ENCODE measurements at regions not wholly inside any gene's neighbourhood (a gene's known extent, or its start where the extent isn't known, plus 50 kb on each side); places are given as distances from the start of the nearest gene placed in this dataset.

DNA sequence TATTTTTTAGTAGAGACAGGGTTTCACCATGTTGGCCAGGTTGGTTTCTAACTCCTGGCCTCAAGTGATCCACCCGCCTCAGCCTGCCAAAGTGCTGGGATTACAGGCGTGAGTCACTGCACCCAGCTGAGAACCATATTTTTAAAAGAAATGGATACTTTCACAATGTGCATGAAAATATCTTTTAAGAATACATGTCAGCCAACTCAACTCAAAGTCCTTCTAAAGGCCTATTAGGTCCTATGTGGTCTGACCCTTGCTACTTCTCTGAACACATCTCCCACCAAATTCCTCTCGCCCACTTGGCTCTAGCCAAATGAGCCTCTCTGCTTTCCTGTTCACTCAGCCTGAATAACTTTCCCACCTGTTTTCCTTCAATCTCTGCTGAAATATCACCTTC, 119.6 kb downstream of the MTX2 start:
- DNase-seq, result no peak

DNA sequence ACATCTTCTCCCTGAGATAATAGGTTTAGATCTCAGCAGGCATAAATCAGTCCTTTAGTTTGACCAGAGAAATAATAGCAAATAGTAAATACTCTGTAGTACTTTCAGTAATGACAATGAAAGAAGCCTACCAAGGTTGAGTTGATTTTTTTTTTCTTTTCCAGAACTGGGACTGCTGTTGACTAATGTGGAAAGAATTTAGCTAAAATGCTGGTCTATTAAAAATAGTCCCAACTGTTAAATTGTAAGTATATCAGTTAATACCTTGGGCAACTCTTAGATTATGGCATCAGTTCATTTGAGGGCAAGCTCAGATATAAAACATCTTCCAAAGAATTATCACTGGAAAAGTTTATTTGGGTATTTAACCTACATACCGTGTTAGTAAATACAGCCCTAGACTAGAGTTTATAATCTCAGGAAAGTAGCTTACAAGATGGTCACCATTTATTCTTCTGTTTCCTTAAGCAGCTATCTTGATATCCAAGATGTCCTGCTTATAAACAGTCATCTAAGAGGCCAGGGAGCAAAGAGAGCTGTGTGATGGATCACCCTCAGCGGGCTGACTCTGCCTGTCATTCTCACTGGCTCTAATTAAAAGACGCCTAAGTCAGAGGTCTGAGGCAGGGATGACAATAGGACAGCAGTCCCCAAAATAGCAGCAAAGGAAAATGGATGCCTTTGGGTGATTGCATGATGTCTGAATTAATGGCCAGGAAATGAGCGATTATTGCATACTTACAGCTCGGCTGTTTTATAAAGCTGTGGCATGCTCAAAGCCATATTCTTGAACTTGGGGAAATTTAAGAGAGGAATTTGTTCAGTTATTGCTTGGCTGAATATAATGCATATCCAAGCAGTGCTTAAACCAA, 121.3 kb downstream of the MTX2 start:
- DNase-seq, result no peak

DNA sequence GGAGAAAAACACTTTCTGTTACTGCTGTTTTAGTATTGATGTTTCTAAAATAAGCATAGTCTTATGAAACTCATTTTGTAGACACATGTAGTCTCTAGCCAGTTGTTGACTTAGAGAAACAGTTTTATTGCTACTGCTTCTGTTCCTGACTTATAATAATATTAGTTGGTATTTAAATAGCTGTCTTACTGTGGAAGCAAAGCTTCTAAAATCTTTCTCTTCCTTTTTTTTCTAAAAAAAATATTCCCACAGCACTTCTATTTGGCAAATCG, 121.8 kb downstream of the MTX2 start:
- no peak for DNase-seq

DNA sequence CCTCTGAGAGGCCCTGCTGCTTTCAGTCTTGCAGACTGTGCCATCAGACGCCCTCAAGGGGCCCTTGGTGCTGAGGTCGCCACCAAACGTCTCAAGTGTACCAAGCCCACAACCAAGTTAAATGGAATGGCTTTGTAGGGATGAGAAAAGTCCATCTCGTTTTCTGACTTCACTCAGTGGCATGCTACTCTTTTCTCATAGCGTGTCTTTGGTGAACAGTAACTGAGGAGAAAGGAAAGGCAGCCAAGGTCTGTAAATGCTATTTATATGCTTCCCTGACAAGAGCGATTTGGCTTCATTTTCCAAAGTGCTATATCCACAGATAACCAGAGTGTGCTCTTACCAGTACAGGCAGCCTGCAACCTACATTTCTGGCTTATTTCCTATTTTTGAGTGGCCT, 123.0 kb downstream of the MTX2 start:
- DNase-seq, result no peak

DNA sequence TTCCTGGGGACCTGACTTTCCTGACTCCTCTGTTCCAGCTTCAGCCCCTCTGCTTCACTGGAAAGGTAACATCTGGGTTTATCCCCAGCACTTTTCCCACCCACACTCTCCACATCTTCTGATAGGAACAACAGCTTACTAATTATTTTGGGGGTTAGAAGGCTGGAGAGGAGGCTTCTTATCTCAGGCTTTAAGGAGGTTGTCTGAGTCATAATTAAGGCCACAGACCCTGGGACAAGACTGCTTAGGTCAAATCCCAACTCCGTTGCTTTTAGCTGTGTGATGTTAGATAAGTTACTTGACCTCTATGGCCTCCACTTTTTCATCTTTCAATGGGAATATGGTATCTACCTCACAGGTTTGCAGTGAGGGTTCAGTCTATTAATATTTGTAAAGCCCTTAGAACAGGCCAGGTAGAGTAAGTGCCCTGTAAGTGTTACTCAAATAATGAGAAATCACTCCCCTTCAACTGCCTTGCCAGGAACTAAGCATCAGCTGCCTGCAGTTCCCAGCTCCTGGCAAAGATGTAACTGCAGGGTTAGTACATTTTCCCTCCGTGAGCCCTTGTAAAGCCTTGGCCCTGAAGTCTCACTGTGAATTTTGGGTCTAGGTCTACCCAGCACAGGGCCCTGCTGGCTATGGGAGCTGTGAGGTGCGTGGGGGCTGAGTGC, 123.6 kb downstream of the MTX2 start:
- no peak for DNase-seq

DNA sequence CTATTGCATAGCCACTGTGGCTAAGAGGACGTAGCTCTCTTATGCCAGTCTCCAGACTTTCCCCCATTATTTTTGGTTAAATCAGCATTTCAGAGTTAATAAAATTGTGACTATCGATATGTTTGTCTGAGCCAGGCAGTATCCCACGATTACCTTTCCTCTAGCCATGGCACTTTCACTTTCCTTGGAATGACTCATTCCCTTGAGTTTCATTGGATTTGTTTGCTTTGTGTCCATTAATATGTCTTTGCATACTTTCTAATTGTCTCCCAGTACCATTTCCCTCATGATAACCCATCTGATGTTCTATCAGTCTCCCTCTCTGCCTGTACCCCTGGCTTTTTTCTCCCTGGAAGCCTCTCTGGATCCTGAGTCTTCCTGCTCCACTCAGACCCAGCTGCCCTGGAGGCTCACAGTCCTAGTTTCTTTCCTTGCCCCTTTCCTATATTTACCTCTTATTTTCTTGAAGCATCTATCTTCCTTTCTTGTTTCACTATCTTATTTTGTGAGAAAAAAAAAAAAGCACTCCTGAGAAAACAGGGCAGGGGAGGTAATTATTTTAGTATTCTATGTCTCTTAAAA, 126.1 kb downstream of the MTX2 start:
- no peak for DNase-seq

DNA sequence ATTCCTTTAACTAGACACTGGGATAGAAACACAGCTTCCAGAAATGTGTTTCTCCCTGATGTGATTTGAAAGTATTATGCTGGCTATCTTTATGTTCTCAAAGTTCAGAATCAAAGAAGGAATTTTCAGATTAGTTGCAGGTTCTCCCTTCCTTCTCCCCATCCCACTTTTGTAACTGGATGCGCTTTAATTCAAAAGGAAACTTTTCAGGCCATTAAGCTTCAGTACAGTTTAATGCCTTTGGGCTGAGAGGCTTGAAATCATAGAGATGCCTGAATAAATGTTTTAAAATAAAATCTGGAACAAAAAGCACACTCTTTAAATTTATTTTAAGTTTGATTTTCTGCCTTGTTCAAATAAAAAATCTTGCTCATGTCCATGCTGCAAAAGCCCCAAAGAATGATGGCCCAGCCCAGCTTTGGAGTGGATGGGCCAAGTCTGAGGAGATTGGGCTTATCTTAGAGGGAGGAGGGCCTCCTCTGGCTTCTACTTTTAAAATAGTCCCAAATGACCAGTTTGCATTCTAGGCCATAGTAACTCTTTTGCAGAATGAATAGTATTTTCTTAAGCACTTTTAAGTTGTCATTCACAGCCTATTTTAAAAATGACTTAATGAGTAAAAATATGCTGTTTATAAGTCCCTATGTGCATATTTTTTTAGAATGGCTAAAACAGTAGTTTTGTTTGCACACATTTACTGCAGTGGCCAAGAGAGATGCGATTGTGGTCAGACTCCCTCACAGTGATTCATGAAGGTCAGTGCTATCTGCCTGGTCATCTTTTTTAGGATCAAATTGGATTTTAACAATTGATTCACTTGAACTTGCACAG, 129.2 kb downstream of the MTX2 start:
- DNase-seq, result no peak

DNA sequence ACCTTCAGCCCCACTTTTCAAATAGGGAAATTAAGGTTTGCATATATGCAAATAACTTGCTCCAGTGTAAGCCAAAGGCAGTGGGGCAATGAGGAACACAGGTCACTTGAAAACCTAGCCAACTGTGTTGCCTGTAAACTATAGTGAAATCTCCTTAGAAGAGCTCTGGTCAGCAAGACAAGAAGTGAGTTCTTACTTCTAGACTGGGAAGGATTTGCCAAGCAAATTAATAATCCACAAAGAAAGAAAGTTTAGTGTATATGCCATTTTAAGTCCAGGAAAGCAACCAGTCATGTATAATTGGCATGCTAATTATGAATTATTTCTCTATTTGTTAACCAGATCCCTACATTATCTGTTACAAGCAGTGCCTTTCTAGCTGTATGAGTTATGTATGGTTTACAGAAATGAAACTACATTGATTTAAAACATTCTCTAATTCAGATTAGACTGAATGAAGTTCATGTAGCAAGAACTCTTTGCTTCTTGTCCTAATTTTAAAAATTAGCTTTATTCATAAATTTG, 129.9 kb downstream of the MTX2 start:
- DNase-seq, result no peak

DNA sequence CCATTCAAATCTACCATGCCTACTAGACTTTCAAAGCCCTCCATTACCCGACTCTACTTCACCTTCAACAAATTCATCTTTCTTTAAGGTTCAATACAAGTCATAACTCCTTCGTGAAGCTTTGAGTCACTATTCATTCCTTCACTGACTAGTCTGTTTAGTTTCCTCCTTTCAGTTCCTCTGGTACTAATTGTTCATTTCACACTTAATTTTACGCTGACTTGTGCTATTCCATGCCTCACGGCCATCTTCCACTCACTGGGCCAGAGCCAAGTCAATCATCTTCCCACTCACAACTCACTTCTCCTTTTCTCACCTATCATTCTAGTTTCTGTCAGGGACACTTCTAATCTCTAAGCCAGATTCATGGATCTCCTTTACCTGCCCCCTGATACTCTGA, 136.2 kb downstream of the MTX2 start:
- no peak for DNase-seq

DNA sequence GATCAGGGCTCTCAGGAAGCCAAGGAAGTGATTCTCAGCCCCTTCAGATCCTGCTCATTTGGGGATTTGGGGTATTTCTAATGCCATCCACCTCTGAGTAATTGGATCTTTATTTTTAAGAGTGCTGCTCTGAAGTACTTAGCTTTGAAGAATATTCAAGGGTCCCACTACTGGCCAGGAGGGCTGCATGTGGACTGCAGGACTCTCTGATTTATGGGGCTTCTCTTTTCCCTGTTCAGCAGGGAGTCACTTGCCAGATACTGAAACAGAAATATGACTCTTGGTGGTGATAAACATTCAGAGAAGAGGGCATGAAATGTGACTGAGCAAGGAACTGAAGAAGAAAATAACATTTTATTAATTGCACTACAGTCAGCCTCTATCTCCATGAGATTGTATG, 138.5 kb downstream of the MTX2 start:
- DNase-seq, result no peak

DNA sequence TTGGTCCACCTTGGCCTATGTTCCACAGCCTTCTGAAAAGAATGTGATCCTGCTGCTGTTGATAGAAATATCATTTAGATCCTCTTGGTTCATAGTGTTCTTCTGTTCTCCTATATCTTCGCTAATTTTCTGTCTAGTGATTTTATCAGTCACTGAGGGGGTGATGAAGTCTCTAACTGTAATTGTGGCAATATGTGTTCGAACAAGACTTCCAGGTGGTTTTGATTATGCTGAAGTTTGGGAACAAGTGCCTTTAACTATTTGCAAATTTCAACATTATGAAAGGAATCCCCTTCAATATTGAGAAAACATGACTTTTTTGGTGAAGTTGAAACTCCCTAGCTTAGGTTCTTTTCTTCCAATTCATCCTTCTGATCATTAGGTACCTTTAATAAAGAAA, 140.4 kb downstream of the MTX2 start:
- no peak for DNase-seq

DNA sequence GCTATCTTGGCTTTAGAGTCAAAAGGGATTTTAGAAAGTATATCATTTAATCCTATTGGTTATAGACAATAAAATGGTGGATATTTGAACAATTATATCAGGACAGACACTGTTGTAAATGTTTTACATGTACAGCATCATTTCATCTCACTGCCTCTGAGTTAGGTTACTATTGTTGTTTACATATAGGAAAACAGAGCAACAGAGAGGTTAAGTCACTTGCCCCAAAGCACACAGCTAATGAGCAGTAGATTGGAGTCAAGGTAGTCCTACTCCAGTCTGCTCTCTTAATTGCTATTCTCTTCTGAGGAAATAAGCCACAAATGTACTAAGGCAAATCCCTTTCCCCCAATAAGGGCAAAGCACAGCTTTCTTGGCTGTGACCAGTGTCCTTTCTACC, 142.9 kb downstream of the MTX2 start:
- DNase-seq, result no peak

DNA sequence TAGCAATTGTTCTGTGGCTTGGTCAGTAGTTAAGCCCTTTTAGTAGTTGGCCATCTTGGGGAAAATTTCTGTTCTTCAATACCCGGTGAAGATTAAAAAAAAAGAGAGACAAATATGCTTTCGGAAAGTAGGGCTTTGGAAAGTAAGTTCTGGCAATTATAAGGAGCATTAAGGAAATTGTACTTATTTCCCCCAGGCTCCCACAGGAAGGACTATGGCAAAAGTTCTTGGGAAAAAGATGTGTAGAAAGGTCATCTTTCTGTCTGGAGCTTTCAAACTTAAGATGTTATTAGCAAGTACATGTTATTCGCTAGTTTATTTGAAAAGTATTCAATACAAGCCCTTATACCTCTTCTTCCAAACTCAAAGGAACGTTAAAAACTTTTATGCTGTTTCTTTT, 144.5 kb downstream of the MTX2 start:
- DNase-seq, result no peak

DNA sequence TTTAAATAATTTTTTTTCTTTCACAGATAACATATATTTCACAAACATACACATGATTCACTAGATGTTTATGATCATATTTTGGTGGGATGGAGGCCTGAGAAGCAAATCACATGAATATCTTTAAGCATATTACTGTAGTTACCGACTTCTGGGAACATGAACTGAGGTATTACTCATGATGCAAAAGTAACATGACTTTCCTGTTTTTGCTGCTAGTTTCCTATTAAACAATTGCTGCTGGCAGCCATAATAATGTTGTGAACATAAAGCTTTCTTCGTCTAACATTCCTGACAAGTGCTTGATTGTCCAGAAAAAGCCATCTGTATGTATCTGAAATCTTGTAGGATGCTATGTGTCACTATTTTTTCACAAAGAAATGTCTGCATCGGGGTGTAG, 145.4 kb downstream of the MTX2 start:
- DNase-seq, result no peak

DNA sequence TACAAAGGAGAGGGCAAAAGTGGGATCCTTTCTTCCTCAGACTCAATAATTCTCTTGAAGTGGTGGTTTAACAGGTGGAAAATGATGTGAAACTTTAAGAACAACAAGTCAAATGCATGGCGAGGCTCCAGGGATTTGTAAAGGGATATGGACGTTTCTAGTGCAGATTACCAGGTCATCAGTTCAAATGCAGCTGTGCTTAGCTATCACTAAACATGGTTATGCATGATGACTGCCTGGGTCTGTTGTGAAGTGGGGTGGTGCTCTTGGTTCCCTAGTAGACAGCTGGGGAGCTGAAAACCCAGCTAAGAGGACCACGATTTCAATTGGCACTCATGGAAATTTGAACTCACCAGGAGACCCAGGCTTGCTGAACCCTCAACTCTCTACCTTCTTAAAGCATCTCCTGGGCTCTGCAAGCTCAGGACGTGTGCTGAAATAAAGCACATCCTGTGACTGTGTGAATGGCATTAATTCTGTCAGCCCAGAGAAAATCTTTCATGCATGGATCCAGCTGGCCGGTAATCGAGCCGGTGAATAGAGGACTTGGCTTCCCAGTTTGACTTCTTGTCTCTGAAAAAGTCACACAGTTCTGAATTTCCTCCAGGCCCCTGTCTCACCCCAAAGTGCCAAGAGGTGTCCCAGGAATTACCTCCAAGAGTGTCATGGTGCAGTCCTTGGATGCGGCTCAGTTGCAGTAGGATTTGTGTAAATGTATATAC, 146.1 kb downstream of the MTX2 start:
- no peak for DNase-seq

DNA sequence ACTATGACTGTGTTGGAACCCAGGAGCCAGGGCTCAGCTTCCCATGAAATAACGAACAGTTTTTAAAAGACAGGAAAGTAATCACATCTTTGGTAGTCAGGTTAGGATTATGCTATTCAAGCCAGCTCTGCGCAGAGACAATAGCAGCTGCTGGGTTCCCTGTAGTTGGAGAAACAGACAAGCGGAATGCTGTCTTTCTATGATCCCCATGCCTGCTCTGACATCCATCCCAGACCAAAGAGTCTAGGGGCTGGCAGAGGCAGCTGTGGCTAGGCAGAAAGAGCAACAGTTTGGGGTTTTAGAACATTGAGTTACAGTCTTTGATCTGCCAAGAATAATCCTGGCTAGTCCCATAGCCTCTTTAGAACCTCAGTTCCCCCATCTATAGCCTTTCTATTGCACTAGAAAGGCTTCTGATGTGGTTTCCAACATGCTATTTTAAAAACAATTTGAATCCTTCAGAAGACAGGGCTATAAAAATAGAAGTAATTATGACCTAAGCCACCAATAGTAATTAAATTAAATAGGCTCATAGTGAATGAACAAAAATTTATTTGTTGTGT, 146.8 kb downstream of the MTX2 start:
- DNase-seq, result no peak

DNA sequence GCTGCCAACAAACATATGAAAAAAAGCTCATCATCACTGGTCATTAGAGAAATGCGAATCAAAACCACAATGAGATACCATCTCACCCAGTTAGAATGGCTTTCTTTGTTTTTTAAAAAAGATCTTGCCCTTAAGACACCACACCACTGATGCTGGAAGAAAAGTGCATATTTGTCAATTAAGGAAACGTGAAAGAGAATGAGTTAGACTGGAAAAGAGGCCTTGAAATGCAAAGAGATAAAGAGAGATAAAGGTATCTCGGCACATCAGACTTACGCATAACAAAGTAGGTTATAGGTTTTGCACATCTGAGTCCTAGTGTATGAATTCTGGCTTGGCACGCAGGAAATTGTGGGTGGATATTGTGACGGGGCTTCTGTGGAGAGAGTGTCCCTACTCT, 149.5 kb downstream of the MTX2 start:
- DNase-seq, result no peak

DNA sequence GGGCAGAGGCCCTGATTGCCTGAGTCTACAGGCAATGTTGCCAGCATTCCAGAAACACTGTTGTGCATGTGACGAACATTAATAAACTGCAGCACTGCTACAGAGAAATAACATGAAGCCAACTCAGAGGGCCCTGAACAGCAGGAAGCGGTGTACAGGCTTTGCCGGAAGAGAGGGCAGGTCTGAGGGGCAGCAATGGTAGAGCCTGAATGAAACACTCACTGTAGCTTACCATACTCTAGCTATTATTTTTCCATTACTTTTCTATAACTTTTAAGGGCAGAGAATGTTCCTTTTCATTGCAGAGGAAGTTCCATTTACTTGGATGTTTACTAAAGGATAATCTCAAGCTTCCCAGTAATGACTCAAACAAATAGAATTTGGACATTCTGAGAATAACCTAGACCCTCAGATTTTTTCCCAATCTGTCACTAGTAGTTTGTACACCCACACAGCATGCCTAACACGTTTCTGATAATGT, 150.4 kb downstream of the MTX2 start:
- no peak for DNase-seq

DNA sequence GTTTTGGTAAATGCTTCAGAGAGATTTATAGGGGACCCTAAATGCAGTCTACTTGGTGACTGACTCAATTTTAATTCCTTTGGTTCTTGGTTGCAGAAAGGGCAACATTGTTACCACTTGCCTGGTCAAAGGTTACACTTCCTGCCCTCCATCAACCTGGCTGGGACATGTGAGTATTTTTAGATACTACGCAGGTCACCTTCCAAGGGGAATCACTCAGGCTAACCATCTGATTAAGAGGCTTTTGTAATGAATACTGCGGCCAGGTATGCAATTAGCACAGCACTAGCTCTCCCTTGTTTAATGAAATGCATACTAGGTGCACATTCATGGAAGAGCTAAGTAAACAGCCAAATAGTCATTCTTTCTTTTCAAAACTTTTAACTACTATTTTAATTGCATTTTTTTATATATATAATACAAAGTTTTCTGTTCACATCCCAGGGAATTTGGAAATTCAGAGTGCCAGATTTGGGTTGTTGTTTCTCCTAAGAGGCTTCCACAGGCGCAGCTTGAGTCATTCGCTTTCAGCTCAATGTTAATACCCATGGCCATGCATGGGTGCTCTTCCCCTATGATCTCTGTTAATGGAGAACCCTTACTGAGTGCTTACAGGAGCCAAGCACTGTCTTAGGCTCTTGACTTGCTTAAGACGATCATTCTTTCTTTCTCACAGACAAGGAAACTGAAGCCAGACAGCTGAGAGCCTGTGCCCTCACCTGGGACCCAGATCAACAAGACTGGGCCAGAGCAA, 152.2 kb downstream of the MTX2 start:
- DNase-seq, result no peak

DNA sequence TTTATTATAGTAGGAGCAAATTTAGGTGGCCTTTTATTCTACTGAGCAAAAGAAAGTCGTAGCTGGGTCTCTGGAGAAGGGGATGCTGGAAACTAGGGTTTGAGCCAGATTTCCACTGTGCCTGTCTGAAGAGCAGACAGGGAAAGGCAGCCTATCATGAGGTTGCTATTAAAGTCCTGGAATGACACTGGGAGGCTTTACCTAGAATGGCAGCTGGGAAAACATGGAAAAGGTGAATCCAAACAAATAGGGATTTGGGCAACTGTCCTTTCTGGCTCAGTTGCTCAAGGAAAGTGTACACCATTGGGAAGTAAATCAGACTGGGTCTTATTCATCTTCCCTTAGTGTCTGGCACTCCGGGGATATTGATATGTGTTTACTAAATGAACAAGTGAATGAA, 154.6 kb downstream of the MTX2 start:
- no peak for DNase-seq

DNA sequence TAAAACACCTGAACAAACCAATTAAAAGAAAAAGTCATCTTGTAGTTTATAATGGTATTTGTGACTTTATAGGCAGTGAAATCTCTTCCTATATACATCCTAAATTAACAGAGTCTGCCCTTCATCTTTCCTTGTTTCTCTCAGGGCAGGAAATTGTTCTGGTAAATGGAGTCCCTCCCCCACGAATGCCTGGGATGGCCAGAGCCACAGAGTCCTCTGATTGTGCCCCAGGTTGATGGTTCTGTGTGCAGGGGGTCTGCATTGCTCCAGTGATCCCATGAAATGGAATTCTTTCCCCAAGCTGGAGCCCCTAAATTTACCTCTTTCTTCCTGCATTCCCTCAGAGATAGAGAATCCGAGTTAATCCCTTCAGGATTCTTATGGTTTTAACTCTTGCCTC, 155.5 kb downstream of the MTX2 start:
- DNase-seq, result no peak

Measured in NCI-H1048 (cell line).